Aorta (tissue), 5 donors: ENCODE measurements at regions not wholly inside any gene's neighbourhood (a gene's known extent, or its start where the extent isn't known, plus 50 kb on each side); places are given as distances from the start of the nearest gene placed in this dataset.

Source experiments
- ATAC-seq: fragments of 200-7000 bp; cut with Tn5 transposase; one replicate; pipeline ENCODE4 v1.9.1; 2022; ENCODE audit warnings: moderate library complexity; ENCODE audit not compliant: low FRiP score
- DNase-seq, 2 donors: peaks; one replicate each; pipeline ENCODE4 v3.0.0-alpha.2; 2020
- H3K27ac ChIP-seq, 2 donors: one replicate each; pipeline ENCODE4 v1.5.1; 2013; ENCODE audit warnings: low read length in 2 of 2, mild to moderate bottlenecking in 2 of 2, moderate library complexity in 2 of 2, control low read depth in 1 of 2, inconsistent platforms in 1 of 2, low read depth in 1 of 2
- H3K27me3 ChIP-seq, 2 donors: one replicate each; pipeline ENCODE4 v1.6.1; 2013; ENCODE audit warnings: control low read depth in 1 of 2, low read length in 1 of 2, mild to moderate bottlenecking in 1 of 2, moderate library complexity in 1 of 2; ENCODE audit not compliant: insufficient read depth in 2 of 2, control insufficient read depth in 1 of 2
- H3K36me3 ChIP-seq, 2 donors: one replicate each; pipeline ENCODE4 v1.6.1; 2013; ENCODE audit warnings: control low read depth in 1 of 2, low read length in 1 of 2, mild to moderate bottlenecking in 1 of 2; ENCODE audit not compliant: insufficient read depth in 2 of 2, control insufficient read depth in 1 of 2
- H3K4me1 ChIP-seq, 2 donors: one replicate each; pipeline ENCODE4 v1.6.1; 2013; ENCODE audit warnings: low read length in 2 of 2, control low read depth in 1 of 2, mild to moderate bottlenecking in 1 of 2, moderate library complexity in 1 of 2; ENCODE audit not compliant: insufficient read depth in 2 of 2, control insufficient read depth in 1 of 2
- H3K4me3 ChIP-seq, 2 donors: one replicate each; pipeline ENCODE4 v1.5.1; 2013; ENCODE audit warnings: low read length in 2 of 2, control low read depth in 1 of 2, mild to moderate bottlenecking in 1 of 2
- H3K9me3 ChIP-seq: one replicate; pipeline ENCODE4 v1.6.1; 2013; ENCODE audit warnings: mild to moderate bottlenecking, low read length; ENCODE audit not compliant: control insufficient read depth
- WGBS, 2 donors: extraction: QIAGEN DNeasy Blood & Tissue Kit; methylation state at CpG; one replicate each; pipeline ENCODE4 v1.1.7; 2013; 5-methylcytosine and 5-hydroxymethylcytosine counted together
- intact Hi-C, 2 donors: fragments of 100-400 bp; cut with DNase I; formaldehyde crosslinking; loops; one replicate each; pipeline versions ENCODE4 v1.14.2 to v1.15.0; 2022
- donor health status: healthy with polysubstance abuse.
- donor health status: Bipolar disorder and iron deficiency.
- donor health status: DM: no; HTN: no; CAD: no.
- donor health status: DM: no; HTN: no; CAD: no.
- donor health status: DM: yes; HTN: yes; CAD: no.

DNA sequence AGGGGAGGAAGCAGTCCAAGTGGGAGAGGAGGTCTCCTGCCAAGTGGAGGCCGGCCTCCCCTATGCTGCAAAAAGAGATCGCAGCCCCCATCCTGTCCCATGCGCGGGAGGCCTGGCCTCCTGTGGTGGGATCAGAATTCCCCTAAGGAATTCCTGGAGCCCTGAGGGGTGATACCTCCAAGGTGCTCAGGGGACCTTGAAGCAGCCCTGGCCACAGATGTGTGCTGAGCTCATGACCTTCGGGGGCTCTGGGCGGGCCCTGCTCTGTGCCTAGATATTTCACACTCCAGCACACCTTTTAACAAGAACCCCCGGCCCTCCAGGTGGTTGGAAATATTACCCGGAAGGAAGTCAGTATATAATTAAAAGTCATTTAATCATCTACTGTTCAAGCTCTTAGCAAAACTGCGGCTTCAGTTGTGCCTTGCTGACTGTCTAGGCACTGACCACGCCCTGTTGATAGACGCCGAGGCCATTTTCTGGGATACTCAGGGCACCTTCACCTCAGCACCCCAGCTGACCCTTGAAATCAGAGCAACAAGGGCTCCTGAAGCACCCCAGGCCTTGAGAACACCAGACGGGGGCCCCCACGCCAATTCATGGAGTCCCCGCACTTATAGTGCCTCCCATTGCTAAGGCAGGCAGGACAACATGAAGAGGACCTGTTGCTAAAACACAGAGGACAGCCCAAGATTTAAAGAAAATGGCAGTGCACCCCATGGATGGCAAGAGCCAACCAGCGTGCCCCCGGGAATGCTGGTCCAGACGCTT, 119.1 kb downstream of the NDUFA10 start:
- no peak overlapping the region for H3K27ac ChIP-seq
- ATAC-seq (no peak), DNase-seq (peak; percentile 24 to 54)
- H3K4me1 ChIP-seq: no peaks in the 10 kb centered on the region
- no peaks in the 10 kb centered on the region for H3K9me3 ChIP-seq
- H3K4me3 ChIP-seq: no peak overlapping the region
- no peaks in the 10 kb centered on the region for H3K36me3 ChIP-seq
- intact Hi-C loops: no loop called here
- no peaks in the 10 kb centered on the region for H3K27me3 ChIP-seq
- WGBS, 2 donors: 91 to 96% methylated on average over 18 of the region's 18 CpGs

DNA sequence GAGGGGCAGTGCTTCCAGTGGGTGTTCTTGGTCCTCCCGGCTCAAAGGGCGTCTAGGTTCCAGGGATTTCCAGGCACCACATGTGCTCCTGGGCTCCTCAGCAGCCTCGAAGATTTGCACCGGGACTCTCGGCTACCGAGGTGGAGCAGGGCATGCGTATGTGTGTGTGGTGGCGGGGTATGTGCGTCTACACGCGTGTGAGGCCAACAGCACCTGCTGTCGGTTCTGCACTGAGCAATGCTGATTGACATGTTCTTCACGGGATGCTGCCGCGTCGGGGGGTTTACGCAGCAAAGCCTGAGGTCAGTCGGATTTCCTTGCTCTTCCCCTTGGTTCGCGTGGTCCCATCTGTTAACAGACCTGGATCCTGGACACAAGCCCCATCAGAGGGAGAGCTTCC, 119.8 kb downstream of the NDUFA10 start:
- Histone ChIP-seq H3K9me3 (no peaks in the 10 kb centered on the region), H3K27me3 (no peaks in the 10 kb centered on the region), H3K27ac (no peak overlapping the region), H3K36me3 (no peaks in the 10 kb centered on the region), H3K4me1 (no peaks in the 10 kb centered on the region), H3K4me3 (no peak overlapping the region)
- intact Hi-C loops: no loop called here
- ATAC-seq (peak; percentile 11), DNase-seq (peak; percentile 30 to 67)
- WGBS, 2 donors: 86 to 95% methylated on average over 20 of the region's 20 CpGs

DNA sequence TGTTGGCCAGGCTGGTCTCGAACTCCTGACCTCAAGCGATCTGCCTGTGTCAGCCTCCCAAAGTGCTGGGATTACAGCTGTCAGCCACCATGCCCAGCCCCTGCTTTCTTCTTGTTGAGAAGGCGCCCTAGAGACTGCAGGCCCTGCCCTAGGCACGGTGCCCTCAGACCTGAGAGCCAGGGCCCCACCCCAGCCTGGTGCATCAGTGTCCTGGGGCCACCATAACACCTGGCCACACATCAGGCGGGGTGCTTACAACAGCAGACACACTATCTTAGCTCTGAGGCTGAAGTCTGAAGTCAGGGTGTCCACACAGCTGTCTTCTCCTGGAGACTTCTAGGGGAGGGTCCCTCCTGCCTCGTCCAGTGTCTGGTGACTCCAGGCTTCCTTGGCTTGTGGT, 120.6 kb downstream of the NDUFA10 start:
- peak in 1 of 2 donors; percentile 35 for DNase-seq
- intact Hi-C loops: no loop called here
- WGBS, 2 donors: 95 to 98% methylated on average over 6 of the region's 6 CpGs

GRCh38 chr2:239903803-239904202, 121.3 kb downstream of the NDUFA10 start:
- Histone ChIP-seq H3K27me3 (no peaks in the 10 kb centered on the region), H3K27ac (no peak overlapping the region), H3K4me1 (no peaks in the 10 kb centered on the region), H3K9me3 (no peaks in the 10 kb centered on the region), H3K36me3 (no peaks in the 10 kb centered on the region), H3K4me3 (no peak overlapping the region)
- WGBS, 2 donors: 92 to 93% methylated on average over 6 of the region's 6 CpGs
- peak; percentile 14 to 37 for DNase-seq
- intact Hi-C loops: no loop called here
- ATAC-seq: no peak

More for the DNA sequence above, 120.6 kb downstream of the NDUFA10 start:
- no peaks in the 10 kb centered on the region for H3K9me3 ChIP-seq
- H3K4me1 ChIP-seq: no peaks in the 10 kb centered on the region
- no peak overlapping the region for H3K4me3 ChIP-seq
- no peaks in the 10 kb centered on the region for H3K27me3 ChIP-seq
- ATAC-seq: no peak
- H3K36me3 ChIP-seq: no peaks in the 10 kb centered on the region
- no peak overlapping the region for H3K27ac ChIP-seq

GRCh38 chr2:239903210-239903609, 121.9 kb downstream of the NDUFA10 start:
- ATAC-seq (no peak), DNase-seq (peak; percentile 22 to 36)
- no peak overlapping the region for H3K27ac ChIP-seq
- intact Hi-C loops: no loop called here
- no peak overlapping the region for H3K4me3 ChIP-seq
- no peaks in the 10 kb centered on the region for H3K9me3 ChIP-seq
- no peaks in the 10 kb centered on the region for H3K4me1 ChIP-seq
- no peaks in the 10 kb centered on the region for H3K27me3 ChIP-seq
- H3K36me3 ChIP-seq: no peaks in the 10 kb centered on the region
- 85 to 87% methylated on average over 8 of the region's 8 CpGs for WGBS, 2 donors

DNA sequence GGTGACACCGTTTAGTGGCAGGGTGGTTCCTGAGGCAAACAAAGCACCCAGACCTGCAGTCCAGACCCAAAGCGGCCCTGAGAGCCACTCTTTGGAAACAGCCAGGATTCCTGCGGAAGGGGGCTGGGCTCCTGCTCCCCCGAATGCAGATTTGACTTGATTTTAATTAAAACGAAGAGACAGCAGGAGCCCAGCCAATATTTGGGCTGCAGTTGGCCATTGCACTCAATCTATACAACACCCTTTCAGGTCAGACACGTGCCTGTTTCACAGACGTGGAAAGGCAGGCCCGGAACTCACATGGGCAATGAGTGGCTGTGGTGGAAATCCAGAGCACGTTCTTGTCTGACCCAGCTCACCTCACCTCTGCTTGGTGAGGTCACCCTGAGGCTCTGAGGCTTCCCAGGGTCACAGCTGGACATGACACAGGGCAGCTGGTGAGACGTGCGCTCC, 122.4 kb downstream of the NDUFA10 start:
- DNase-seq: peak in 1 of 2 donors; percentile 50
- intact Hi-C loops: no loop called here
- Histone ChIP-seq H3K4me3 (no peak overlapping the region), H3K36me3 (no peaks in the 10 kb centered on the region), H3K27me3 (no peaks in the 10 kb centered on the region), H3K27ac (no peak overlapping the region), H3K9me3 (no peaks in the 10 kb centered on the region), H3K4me1 (no peaks in the 10 kb centered on the region)
- 51 to 66% methylated on average over 11 of the region's 11 CpGs for WGBS, 2 donors
- ATAC-seq: no peak

- intact Hi-C loops: no loop called here
- Histone ChIP-seq H3K27ac (no peak overlapping the region), H3K9me3 (no peaks in the 10 kb centered on the region), H3K27me3 (no peaks in the 10 kb centered on the region), H3K4me3 (no peak overlapping the region), H3K36me3 (no peaks in the 10 kb centered on the region), H3K4me1 (no peaks in the 10 kb centered on the region)
- WGBS, 2 donors: 87 to 89% methylated on average over 13 of the region's 13 CpGs
- peak in 1 of 2 donors; percentile 38 for DNase-seq
- no peak for ATAC-seq
Measured at GRCh38 chr2:239898292-239898925, 126.7 kb downstream of the NDUFA10 start.

DNA sequence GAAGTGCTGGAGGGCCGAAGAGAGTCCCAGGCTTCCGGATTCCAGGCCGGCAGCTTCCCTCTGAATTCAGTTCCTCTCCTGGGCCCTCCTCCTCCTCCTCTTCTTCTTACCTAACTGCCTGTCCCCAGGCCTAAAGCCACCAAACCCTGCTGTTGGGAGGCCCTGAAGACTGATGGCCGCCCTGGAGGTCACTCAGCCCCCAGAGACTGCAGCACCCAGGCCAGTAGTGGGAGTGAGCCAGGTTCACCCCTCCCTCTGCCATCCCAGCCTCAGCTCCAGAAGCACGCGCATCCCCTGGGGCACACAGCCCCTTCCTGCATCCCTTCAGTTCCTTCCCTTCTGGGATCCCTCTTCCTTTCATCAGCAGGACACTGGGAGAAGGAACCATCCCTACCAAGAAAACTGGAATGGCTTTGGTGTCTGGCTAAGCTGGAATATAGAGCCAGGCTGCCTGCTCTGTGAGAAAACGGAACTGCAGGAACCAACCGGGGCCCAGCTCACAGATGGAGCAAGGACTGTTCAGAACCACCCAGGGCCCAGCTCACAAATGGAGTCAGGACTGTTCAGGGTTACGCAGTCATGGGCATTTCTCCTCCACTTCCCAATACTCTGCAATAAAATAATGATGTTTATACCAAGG, 127.4 kb downstream of the NDUFA10 start:
- ATAC-seq (no peak), DNase-seq (peak in 1 of 2 donors; percentile 39)
- H3K27me3 ChIP-seq: no peaks in the 10 kb centered on the region
- intact Hi-C loops: no loop called here
- WGBS, 2 donors: 90 to 95% methylated on average over 9 of the region's 9 CpGs
- H3K4me3 ChIP-seq: no peak overlapping the region
- no peak overlapping the region for H3K27ac ChIP-seq
- no peaks in the 10 kb centered on the region for H3K9me3 ChIP-seq
- H3K4me1 ChIP-seq: no peaks in the 10 kb centered on the region
- H3K36me3 ChIP-seq: no peaks in the 10 kb centered on the region
